ENCODE measurements at regions not wholly inside any gene's neighbourhood (a gene's known extent, or its start where the extent isn't known, plus 50 kb on each side); places are given as distances from the start of the nearest gene placed in this dataset.

DNA sequence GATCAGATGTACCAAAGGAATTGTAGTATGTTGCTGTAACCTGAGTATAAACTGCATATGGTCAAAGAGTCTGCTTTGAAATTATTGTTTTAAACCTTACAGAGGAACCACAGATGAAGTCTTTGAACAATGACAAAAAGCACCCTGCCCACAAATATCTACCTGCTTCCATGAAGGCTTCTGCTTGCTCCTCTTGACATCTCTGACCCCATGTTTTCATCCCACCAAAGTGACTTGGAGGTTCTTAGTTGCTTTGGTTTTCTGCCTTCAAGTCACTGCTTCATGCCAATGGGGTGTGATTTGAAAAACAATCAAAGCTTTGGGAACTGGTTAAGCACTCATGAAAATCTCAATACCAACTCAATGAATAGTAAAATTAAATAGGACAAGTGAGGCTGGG is 194.6 kb upstream of the ACTBL2 start:
- TF ChIP-seq, protein P1, sequence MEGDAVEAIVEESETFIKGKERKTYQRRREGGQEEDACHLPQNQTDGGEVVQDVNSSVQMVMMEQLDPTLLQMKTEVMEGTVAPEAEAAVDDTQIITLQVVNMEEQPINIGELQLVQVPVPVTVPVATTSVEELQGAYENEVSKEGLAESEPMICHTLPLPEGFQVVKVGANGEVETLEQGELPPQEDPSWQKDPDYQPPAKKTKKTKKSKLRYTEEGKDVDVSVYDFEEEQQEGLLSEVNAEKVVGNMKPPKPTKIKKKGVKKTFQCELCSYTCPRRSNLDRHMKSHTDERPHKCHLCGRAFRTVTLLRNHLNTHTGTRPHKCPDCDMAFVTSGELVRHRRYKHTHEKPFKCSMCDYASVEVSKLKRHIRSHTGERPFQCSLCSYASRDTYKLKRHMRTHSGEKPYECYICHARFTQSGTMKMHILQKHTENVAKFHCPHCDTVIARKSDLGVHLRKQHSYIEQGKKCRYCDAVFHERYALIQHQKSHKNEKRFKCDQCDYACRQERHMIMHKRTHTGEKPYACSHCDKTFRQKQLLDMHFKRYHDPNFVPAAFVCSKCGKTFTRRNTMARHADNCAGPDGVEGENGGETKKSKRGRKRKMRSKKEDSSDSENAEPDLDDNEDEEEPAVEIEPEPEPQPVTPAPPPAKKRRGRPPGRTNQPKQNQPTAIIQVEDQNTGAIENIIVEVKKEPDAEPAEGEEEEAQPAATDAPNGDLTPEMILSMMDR (conservative IDR thresholded peaks at IDR 0.05 in 1 of 2, IDR thresholded peaks at IDR 0.05 in 1 of 2; ENCODE audit: extremely low read depth in 1 of 2, insufficient read depth in 1 of 2, low read depth in 1 of 2, low read length in 2 of 2), result no peak
- TF ChIP-seq EZH2 (IDR thresholded peaks at IDR 0.05; ENCODE audit: borderline replicate concordance, low read length), result no peak
